Head of caudate nucleus (tissue), 42 donors: ENCODE measurements at regions not wholly inside any gene's neighbourhood (a gene's known extent, or its start where the extent isn't known, plus 50 kb on each side); places are given as distances from the start of the nearest gene placed in this dataset.

Experiments used
- DNase-seq, 42 donors: peaks; one replicate each; pipeline versions ENCODE4 v3.0.0 to v3.0.0-alpha.2; 2020 to 2021; ENCODE audit warnings: mixed read lengths in 7 of 42
- intact Hi-C: fragments of 100-400 bp; cut with DNase I; formaldehyde crosslinking; loops from one replicate; pipeline ENCODE4 v1.15.0; 2022

DNA sequence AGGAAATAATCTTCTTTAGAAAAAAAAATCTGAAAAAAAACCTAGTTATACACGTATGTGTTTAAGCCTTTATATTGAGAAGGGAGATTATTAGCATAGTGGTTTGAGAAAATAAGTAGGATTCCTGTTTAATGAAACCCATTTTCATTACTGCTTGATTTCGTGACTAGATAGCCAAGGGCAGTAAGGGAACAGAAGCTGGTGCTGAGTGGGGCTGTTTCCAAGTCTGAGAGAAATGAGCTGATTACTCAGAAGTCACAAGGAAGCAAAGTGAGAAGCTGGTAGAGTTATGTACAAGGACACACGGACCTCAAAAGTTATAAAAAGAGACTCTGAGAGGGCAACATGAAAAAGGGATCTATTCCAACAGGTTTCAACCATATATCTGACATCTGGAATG, 256.5 kb downstream of the TTLL7 start:
- no peak for DNase-seq
- intact Hi-C loops: no loop called here

DNA sequence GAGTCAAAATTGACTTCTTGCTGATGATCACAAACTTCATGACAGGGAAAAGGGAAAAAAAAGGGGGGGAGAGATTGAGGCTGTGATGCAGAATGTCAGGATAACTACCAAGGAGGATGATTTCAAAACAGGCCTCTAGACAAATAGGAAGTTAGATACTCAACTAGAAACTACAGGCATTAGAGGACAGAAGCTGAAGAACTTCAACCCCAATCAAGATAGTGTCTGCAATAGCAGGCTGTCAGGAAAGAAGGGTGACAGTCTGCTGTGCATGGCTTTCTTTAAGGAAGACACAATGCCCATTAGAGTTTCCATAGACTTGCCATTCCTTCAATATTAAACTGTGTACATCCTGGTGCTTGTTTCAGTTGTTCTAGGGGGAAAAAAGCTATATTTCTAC, 257.2 kb downstream of the TTLL7 start:
- intact Hi-C loops: no loop called here
- no peak for DNase-seq

DNA sequence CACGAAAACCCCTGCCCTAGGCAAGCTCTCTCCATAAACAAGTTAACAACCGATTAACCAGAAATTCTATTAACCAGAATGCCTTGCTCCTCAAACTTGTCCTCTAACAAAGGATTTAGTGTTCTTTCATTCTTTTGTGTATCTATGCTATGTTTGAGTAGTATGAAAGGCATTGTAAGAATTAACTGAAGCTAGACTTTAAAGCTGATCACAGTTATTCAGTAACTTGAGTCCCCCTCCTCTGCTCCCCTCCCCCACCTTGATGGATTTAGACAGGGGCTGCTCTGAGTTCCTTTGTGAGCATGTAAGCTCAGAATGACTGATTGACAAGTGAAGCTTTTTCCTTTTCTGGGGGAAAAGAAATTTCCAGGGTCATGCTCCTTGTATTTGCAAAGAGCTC, 257.6 kb downstream of the TTLL7 start:
- intact Hi-C loops: no loop called here
- DNase-seq: no peak

DNA sequence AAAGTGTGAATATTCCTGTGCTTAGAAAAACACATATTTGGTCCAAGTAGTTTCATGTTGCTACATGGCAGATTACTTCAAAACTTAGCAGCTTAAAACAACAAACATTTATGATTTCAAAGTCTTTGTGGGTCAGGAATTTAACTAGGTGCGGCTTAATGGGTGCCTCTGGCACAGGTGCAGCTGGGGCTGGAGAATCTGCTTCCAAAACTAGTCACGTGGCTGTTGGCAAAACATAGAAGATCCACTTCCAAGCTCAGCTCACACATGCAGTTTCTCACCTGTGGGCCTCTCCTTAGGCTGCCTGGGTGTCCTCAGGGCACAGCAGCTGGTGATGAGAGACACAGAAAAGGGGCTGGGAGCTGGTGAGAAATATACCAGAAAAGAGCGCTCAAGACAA, 263.4 kb downstream of the TTLL7 start:
- DNase-seq: no peak
- intact Hi-C loops: no loop called here

DNA sequence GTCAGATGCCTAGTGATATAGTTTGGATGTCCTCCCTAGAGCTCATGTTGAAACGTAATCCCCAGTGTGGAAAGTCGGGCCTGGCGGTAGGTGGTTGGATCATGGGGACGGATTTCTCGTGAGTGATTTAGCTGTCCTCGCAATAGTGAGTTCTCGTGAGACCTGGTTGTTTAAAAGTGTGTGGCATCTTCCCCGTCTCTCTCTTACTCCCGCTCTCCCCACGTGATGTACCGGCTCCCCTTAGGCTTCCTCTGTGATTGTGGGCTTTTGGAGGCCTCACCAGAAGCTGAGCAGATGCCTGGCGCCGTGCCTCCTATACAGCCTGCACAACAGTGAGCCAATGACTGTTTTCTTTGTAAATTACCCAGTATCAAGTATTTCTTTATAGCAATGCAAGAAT, 264.5 kb downstream of the TTLL7 start:
- DNase-seq: peak in 21 of 42 donors; percentile 4 to 46 (median 20)
- intact Hi-C loops: no loop called here

DNA sequence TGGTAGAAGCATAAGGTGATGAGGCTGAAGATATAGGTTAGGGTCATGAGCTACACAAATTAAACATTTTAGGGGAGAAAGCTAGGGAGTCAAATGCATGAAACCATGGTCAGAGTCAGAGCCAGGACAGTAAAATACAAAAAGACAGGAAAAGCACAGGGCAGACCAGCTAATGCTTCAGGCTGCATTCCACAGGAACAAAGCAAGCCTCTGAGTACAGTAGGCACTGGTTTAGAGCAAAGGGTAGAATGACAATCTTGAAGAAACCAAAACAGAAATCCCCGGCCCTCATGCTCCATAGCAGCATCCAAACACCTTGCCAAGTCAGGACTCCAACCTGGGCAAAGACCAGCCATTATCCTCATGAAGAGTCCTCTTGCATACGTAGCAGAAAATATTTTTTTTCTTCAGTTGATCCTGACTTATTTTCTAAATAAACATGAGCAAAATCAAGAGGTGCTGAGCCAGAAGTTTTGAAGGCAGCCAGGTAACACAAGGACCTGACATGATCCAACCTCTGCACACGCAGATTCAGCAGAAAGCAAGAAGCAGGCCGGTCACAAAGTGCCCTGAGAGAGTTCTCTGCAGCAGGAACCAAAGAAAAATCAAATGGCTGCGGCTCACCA, 273.1 kb downstream of the TTLL7 start:
- intact Hi-C loops: no loop called here
- DNase-seq: no peak

DNA sequence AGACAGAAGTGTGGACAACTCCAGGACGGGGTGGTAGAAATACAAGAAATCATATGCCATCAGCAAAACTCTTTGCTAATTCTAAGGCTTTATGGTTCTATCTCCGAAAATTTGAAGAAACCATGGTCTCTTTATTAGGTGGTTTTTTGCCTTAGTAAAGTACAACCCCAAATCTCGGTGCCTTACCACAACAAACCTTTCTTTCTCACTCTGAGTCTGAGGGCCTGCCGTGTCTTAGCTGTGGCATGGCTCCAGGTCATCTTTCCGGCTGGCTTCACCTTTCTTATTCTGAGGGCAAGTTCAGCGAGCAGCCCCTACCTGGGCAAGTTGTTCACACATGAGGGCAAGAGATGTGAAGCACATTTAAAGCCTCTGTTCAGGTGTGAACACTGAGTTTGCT, 280.6 kb downstream of the TTLL7 start:
- intact Hi-C loops: no loop called here
- no peak for DNase-seq

DNA sequence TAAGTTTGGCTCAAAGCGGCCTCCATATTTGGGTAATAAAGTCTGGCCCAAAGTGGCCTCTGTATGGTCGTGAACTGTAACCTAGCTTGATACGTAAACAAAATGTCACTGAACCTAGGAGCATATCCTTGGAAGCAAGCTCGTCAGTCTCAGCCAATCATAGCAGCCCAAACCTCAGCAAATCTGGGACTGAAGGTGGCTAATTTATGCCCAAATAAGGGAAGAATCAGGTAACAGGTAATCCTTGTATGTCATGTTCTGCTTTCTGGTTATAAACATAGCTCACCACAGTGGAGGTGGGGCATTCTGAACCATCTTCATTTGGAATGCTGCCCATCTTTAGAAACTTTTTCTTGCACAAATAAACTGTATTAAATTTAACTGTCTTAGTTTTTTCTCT, 281.1 kb downstream of the TTLL7 start:
- DNase-seq: no peak
- intact Hi-C loops: no loop called here

DNA sequence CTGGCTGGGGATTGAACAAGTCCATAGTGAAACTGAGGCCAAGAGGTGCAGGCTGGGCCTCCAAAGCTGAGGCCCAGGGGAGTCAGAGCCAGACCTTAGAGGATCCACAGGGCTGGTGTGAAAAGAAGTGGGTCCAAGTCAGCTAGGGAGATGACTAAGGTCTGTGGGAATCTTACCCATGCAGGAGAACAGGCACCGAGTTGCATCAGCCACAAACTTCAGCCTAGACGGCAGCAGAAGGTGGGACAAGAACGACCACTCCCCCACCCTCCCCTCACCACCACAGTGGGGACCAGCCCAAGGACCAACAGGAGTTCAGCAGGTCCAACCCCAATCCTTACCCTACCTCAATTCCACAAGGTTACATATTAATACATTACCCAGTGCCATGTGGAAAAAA, 282.3 kb downstream of the TTLL7 start:
- intact Hi-C loops: no loop called here
- DNase-seq: no peak

DNA sequence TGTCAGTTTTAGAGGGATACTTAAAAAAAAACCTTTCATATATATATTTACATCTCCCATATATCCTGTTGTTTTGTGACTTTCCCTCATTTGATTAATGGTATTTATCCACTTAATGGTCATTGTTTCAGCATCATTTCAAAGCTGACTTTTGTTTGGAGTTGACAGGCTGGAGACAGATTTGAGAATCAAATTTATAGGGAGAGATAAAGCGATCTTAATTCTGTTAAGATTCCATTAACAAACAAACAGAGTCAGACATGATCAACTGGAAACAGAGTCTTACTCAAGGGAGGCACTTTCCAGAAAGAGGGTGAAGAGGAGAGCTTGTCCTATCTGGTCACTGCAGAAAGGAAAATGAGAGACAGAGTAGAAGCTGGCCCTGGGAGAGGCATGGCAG, 283.4 kb downstream of the TTLL7 start:
- no peak for DNase-seq
- intact Hi-C loops: no loop called here

DNA sequence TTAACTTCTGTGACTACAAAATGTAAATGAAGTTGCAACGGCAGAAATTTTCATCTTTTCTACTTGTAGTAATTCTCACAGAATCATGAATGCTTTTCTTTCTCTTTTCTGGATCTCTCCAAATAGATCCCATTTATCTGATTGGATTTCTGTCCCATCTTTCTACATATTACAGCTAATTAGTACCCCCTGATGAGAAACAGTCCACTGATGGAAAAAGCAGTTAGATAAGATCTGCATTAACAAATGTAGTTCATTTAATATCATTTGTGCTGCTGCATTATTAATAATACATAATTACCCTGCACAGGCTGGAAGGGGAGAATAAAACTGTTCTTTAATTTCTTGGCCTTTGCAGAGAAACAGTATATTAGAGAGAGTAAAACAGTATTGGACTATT, 289.3 kb downstream of the TTLL7 start:
- no peak for DNase-seq
- intact Hi-C loops: no loop called here

DNA sequence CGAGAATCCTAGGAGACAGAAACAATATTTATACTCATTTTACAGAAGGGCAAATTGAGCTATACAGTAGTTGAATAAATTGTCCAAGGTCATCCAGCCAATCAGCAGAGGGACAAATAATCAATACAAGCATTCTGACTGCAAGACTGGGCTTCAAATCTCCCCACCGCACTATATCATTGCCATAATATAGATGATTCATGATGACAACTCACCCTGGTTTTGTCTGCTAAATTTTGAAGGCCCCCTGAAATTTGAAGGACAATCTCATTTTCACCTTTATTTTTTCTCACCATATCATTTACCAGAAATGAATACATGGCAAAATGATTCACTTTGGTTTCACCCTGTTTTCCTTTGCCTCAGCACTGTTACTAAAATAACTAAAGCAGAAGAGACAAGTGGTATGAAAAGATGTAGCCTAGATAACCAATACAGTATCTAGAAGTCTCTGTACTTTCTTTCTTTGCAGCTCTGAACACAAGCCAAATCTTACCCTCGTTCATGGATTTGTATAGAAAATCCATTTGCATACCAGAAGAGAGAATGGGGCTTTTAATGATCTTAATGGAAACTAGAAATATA, 292.5 kb downstream of the TTLL7 start:
- intact Hi-C loops: no loop called here

DNA sequence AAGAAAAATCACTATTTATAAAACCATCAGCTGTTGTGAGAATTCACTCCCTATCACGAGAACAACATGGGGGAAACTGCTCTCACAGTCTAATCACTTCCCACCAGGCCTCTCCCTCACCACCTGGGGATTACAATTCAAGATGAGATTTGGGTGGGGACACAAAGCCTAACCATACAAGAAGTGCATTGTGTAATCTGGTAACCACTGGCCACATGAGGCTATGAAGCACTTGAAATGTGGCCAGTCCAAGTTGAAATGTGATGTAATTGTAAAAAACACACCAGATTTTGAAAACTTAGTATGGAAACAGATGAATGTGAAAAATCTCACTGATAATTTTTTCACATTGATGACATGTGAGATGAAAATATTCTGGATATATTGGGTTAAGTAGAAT, 293.8 kb downstream of the TTLL7 start:
- intact Hi-C loops: no loop called here
- no peak for DNase-seq

More for the DNA sequence above, 292.5 kb downstream of the TTLL7 start:
- DNase-seq: no peak

DNA sequence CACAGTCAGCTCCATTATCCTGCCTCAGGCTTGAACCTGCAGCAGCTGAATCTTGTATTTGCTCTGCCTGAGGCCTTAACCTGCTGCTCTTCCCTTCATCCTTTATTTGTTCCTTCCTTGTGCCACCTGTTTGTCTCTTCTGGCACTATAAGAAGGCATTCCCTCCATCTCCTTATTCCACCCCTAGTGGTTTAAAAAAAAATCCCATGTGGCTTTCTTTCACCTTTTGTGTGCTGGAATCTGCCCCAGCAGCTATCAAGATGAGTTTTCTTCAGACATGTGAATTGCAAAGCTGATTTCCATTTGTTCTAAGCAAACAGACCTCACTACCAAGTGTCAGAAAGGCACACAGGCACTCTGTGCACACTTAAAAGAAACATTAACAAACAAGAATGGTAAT, 294.6 kb downstream of the TTLL7 start:
- DNase-seq: no peak
- intact Hi-C loops: no loop called here

DNA sequence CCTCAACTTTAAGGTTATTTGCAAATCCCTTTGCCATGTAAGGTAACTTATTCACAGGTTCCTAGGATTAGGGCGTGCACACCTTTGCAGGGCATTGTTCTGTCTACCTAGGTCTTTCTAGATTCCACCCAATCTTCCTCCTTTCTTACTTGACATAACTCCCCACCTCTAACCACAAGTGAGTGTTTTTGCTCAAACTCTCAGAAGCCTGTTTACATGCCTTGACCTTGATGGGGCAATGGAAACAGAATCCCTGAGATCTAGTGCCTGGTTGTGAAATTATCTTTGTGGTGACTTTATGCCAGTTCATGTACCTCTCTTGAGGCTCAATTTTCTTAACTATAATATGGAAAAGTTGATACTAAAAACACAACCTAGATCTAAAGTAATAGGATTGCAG, 296.6 kb downstream of the TTLL7 start:
- intact Hi-C loops: no loop called here
- no peak for DNase-seq

DNA sequence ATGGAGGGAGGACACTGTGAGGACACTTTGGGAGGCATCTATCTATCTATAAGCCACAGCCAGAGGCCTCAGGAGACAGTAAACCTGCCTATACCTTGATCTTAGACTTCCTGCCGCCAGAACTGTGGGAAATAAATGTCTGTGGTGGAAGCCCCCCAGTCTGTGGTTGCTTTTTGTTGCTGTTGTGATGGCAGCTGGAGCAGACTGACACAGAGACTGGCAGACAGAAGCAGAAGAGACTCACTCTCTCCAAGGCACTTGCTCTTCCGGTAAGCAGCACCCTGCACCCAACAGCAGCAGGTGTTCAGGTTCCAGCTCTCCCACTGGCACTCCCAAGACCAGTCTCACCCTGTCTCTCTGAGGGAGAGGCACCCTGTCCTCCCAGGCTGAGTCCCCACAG, 297.6 kb downstream of the TTLL7 start:
- intact Hi-C loops: no loop called here
- no peak for DNase-seq

DNA sequence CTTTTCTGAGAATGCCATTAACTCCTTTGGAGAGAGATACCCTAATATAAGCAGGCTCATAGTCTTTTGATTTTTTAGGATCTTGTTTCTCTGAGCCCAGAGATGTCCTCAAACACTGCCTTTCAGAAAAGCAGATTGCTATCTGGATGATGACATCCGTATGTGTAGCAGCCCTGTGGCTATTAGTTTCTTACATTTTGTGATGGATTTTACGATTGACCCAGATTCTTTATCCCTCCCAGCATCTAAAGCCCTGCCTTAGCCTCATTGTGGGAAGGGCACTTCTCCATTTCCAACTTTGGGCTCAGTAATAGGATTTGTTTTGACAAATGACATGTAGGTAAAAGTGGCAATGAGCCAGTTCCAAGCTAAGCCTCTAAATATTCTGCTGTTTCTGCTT, 300.3 kb downstream of the TTLL7 start:
- intact Hi-C loops: no loop called here

DNA sequence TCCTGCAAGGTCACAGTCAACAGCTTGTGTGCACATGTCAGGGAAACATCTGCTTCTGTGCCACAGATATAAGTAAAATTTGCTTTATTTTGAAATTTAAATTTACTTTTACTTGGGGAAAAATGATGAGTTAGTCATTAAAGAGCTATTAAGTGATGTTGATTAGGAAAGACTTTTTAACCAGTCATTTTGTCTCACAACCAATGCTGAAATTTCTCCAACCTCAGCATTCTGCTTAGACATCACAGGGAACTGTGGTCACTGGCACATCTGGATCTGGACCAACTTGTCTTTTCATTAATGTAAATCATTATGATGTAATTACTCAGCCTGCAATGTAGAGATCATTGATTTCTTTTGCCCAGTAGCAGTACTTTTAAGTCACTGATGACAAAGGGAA, 301.0 kb downstream of the TTLL7 start:
- intact Hi-C loops: no loop called here
- no peak for DNase-seq

More for the DNA sequence above, 300.3 kb downstream of the TTLL7 start:
- DNase-seq: no peak

DNA sequence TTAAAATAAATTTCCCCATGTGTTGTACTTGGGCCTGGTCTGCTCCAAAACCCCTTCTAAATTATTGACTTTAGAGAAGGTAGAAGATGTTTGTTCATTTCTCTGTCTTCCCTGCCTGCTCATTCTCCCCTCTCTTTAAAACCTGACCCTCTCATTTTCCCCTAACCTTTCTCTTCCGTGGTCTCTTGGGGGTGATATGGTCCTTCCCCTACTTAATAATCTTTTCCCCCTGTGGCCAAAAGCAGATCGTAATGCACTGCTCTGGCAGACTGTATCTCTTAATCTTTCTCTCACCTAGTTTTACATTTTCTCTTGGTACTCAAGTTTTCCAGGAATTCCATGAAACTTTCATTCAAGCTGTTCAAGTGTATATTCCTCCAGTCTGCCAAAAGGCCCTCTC, 301.7 kb downstream of the TTLL7 start:
- DNase-seq: no peak
- intact Hi-C loops: no loop called here

DNA sequence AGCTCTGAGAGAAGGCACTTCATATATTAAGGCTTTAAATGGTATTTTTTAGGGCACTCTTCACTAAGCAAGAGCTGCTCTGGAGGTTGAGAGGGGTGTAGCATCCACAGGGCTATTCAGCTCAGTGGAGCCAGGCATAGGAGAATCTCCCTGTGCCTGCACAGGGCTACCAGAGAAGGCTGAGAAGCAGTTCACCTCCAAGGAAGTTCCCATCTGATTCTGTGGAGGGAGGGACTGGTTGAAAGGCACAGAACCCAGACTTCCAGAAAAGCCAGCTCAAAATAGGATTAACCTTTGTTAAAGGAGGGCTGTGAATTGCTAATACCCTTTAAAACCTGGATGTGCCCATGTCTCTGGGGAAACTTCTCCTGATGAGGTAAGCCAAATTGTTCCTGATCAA, 304.5 kb downstream of the TTLL7 start:
- DNase-seq: no peak
- intact Hi-C loops: no loop called here

DNA sequence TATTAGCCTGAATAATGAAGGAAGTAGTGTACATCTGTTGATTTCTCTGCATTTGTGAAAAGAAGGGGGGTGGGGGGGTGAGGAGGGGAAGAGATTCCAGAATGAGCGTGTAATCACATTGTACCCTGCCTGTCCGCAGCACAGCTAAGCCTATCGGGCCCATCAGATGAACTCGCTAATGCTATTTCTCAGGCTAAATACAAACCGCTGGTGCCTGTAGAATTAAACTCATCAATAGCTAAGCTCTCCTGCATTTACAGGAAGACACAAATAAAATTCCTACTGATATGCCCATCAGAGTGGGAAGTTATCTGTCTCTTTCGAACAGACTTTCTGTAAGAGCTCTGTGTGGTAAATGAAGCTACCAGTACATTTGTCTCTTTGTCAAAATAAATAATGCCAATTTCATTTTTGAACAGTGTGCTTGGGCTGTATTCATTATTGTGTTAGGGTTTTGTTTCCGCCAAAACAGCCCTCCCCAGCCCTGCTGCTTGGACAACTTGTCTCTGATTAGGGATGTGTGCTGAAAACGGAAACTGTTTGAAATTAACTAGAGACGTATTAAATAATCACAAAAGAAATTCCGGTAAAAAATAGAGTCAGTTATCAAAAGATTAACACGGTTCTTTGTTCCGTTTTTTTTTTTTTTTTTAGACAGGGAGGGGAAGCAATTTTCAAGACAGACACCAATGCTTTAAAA, 305.4 kb downstream of the TTLL7 start:
- intact Hi-C loops: no loop called here
- peak in 7 of 42 donors; percentile 4 to 49 (median 16) for DNase-seq
